Occipital lobe (tissue), 1 donor: ENCODE measurements at regions not wholly inside any gene's neighbourhood (a gene's known extent, or its start where the extent isn't known, plus 50 kb on each side); places are given as distances from the start of the nearest gene placed in this dataset.
A peak's percentile ranks its signal among the peaks of the same experiment; 100 is the strongest.
"Not testable (repeated sequence)": the region's sequence is repeated elsewhere in the genome, so short reads cannot be mapped to it uniquely, and the experiment has no call there.

Experiments
- DNase-seq: peaks from one replicate; lab custom pipeline; 2025; lab: John Stamatoyannopoulos, UW

GRCh38 chr3:166360720-166361119, 523.5 kb upstream of the BCHE start:
- DNase-seq, result no peak

DNA sequence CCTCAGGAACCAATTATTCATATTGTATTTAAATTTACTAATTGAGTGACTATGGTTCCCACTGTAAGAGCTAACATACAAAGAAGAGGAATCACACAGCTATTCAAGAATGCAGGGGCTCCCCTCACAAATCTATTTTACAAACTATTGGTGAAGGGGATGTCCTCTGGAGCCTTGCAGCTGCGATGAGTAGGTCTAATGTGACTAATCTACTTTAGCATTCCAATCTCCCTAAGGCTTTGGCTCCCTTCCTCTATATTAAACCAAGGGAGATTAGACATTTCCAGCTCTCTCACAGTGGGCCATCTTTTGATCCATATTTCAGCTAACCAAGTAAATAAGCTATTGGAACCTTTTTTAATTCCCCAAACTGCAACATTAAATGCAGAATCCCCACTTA, 514.2 kb upstream of the BCHE start:
- DNase-seq, result no peak

DNA sequence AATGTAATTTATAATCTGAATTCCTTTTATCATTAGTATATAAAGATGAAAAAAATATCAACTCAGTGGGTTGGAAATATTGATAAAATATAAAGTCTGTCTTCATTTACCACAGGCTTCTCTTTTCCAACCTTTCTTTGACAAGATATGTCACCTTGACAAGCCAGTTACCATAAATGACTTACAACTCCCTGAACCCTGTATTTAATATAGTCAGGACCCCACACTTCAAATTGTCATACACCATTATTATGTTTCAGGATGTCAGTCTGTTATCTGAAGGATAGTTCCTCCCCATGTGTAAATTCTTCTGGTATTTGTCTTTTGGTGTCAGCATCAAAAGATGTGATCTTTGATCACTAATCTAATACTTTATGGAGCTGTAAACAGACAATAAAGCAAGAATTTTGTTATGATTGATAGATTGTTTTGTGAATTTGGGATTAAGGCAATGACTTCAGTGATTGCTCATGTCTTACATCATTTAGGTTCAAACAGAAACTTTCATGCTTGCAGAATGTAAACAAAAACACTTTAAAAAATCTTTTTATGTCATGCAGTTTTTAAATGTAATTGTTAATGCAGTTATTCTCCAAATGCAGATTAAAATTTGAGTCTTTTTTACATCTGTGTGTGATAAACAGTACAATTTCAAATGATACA, 503.5 kb upstream of the BCHE start:
- DNase-seq, result no peak

DNA sequence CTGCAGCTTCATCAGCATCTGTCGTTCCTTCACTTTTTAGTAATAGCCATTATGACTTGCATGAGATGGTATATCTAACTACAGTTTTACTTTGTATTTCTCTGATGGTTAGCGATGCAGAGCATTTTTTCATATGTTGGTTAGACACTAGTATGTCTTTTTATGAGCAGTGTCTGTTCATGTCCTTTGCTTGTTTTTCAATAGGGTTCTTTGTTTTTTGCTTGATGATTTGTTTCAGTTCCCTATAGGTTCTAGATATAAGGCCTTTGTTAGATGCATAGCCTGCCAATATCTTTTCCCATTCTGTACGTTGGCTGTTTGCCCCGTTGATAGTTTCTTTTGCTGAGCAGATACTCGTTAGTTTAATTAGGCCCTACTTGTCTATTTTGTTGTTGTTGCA, 487.2 kb upstream of the BCHE start:
- DNase-seq, result no peak

DNA sequence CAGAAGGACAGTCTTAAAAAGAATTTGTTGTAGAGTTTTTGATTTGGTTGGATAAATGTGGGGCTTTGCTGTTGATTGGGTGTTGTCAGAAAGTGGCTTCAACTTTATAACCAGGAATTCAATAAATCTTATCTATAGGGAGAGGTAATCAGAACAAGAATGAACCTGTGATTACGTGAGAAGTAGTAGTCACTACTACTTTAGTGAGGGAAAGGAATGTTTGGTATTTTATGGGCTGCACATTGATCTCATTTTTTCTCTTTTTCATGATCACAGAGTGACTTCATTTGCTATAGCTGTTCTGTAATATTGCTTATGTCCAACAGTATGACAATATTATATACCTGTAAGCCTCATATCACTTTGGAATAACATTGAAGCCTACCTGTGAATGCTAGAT, 485.2 kb upstream of the BCHE start:
- no peak for DNase-seq

DNA sequence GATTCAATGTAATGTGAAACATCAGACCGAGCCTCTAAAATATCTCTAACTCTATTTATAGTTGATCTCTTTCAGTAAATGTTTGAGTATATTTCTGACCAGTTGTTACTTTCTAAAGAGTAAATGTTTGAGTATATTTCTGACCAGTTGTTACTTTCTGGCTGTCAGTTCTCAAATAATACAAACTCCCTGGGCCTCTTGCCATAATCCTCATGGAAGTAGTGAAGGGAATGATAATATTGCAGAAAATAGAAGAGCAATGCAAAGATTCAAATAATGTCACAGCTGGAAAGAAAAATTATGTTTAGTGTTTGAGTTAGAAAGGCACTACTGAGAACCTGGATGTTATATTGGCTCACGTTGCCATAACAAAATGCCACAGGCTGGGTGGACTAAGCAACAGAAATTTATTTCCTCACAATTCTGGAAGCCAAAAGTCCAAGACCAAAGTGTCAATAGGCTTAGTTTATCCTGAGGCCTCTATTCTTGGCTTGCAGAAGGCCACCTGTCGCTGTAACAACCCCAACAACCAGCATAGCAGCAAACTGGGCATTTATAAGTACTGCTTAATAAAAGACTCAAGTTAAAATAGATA, 470.6 kb upstream of the BCHE start:
- DNase-seq, result no peak

DNA sequence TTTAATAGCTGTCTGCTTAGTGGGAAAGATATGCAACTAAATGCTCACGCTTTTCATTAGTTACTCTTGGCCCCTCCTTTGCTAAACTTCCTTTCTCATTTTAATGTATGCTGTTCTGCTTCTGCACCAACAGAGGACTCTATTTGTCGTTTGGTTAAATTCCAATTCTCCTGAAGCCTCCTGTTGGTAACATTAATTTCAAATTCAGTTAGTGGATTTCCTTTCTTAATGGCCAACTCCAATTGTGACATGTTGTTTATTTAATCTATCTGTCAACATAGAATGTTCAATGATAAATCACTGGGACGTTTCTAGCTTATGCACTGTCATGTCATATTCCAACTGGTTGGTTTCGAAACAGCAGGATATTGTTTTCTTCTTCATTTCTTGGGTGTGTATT, 467.4 kb upstream of the BCHE start:
- DNase-seq, result no peak

GRCh38 chr3:166303681-166304080, 466.5 kb upstream of the BCHE start:
- DNase-seq, result no peak

- no peak for DNase-seq
Observed at GRCh38 chr3:166302331-166302730, 465.1 kb upstream of the BCHE start.

- DNase-seq, result no peak
Observed at GRCh38 chr3:166296179-166296783, 459.1 kb upstream of the BCHE start.

DNA sequence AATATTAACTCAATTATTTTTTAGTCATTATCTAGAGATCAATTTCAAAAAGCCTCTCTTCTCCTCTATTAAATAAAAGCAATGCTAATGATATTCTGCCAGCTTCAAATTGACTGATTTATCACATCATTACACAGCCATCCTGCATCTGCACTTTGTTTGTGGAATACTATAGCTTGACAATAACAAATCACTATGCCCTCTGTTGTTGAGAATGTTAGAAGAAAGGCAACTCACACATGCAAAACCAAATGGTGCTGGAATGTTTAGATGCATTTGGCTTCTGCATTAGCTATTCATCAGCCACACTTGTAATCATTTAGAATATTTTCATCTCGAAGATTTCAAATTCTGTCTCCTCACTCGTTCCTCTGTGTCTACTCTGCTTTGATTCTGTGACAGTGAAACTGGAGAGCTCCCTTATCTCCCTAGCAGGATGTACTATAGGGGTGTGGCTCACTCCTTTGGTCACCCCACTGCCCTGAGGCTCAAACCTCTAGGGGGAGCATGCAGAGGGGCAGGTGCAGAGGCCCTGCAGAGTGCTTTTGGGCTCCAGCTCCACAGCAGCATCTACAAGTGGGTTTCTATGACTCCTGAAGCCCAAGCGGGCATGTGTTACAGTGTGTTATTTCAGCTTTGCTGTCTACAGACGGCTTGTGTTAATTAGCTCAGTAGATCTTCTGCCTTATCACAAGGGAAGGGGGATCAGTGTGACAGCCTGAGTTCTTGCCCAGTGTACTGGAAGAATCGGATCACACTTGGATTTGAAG, 454.1 kb upstream of the BCHE start:
- no peak for DNase-seq

DNA sequence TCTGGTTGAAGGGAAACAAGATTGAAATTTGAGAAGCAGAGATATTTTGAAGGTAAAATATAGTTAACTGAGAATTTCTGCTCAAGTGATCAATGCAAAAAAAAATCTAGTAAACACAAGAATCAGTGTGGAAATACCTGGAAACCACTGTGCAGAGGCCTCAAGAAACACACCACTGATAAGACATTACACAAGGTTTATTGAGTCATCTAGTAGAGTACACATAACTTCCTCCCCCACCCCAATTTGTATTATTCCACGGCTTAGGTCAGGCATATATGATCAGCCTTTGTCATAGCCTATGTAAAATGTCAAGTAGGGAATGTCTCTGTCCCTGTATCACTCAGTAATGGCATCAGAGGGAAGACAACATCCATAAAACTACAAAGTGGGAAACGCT, 447.8 kb upstream of the BCHE start:
- DNase-seq, result no peak

- peak; percentile 1 for DNase-seq
Observed at GRCh38 chr3:166283840-166284239, 446.6 kb upstream of the BCHE start.

- no peak for DNase-seq
Observed at GRCh38 chr3:166282931-166283330, 445.7 kb upstream of the BCHE start.

GRCh38 chr3:166279636-166280035, 442.4 kb upstream of the BCHE start:
- DNase-seq, result no peak

- DNase-seq, result no peak
Observed at GRCh38 chr3:166275024-166275390, 437.8 kb upstream of the BCHE start.

- DNase-seq, result no peak
Observed at GRCh38 chr3:166274351-166275023, 437.3 kb upstream of the BCHE start.

DNA sequence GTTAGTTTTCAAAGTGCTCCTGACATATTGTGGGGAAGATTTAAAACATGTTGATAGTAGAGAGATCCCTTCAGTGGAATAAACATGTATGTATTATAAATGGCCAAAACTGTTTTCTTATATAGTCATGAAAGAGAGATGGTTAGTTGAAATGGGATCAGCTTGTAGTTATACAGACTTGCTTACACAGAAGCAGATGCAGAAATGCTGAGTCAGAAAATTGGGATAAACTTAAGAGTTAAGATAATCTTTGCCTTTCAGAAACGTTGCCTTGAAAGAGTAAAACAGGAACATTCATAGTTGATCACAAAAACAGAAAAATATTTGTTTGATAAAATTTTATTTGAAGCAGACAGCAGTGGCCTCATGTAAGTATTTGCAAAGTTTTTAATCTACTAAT, 433.2 kb upstream of the BCHE start:
- DNase-seq, result no peak

GRCh38 chr3:166265153-166265552, 427.9 kb upstream of the BCHE start:
- no peak for DNase-seq

GRCh38 chr3:166263460-166263859, 426.2 kb upstream of the BCHE start:
- no peak for DNase-seq

DNA sequence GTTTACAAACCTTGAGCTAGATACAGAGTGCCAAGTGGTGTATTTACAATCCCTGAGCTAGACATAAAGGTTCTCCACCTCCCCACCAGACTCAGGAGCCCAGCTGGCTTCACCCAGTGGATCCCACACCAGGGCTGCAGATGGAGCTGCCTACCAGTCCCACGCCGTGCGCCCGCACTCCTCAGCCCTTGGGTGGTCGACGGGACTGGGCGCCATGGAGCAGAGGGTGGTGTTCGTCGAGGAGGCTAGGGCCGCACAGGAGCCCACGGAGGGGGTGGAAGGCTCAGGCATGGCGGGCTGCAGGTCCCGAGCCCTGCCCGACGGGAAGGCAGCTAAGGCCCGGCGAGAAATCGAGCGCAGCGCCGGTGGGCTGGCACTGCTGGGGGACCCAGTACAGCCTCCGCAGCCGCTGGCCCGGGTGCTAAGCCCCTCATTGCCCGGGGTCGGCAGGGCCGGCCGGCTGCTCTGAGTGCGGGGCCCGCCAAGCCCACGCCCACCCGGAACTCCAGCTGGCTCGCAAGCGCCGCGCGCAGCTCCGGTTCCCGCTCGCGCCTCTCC, 421.1 kb upstream of the BCHE start:
- DNase-seq, result not testable (repeated sequence)

DNA sequence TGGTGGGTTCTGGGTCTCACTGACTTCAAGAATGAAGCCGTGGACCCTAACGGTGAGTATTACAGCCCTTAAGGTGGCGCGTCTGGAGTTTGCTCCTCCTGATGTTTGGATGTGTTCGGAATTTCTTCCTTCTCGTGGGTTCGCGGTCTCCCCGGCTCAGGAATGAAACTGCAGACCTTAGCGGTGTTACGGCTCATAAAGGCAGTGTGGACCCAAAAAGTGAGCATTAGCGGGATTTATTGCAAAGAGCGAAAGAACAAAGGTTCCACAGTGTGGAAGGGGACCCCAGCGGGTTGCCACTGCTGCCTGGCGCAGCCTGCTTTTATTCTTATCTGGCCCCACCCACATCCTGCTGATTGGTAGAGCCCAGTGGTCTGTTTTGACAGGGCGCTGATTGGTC, 420.5 kb upstream of the BCHE start:
- DNase-seq, result no peak
